ENCODE measurements at regions not wholly inside any gene's neighbourhood (a gene's known extent, or its start where the extent isn't known, plus 50 kb on each side); places are given as distances from the start of the nearest gene placed in this dataset.

- TF ChIP-seq ZNF707 (tag by site-specific recombination; IDR thresholded peaks at IDR 0.05) = no peak
- TF ChIP-seq ZNF335 (tag by site-specific recombination; conservative IDR thresholded peaks at IDR 0.05) = no peak
- TF ChIP-seq ZNF76 (tag by site-specific recombination; IDR thresholded peaks at IDR 0.05; ENCODE audit: borderline replicate concordance, low read depth) = no peak
- no peak for TF ChIP-seq ZNF146 (tag by site-specific recombination; IDR thresholded peaks at IDR 0.05)
- no peak for TF ChIP-seq TCF7L2 (IDR thresholded peaks at IDR 0.05; ENCODE audit: borderline replicate concordance, low read depth, low read length)
- TF ChIP-seq ZNF311 (tag by site-specific recombination; IDR thresholded peaks at IDR 0.05; ENCODE audit: borderline replicate concordance) = no peak
- no peak for TF ChIP-seq ZNF692 (tag by site-specific recombination; IDR thresholded peaks at IDR 0.05)
- TF ChIP-seq ZNF280D (tag by site-specific recombination; IDR thresholded peaks at IDR 0.05) = no peak
- H3K36me3 ChIP-seq (ENCODE audit: control insufficient read depth in 2 of 2, insufficient read depth in 1 of 2, low read length in 2 of 2) = no peaks in the 10 kb centered on the region
- CTCF ChIA-PET = no interaction called here
- peaks cover 3% of the 10 kb centered on the region; the same call in 1 of the 2 replicates for H3K4me1 ChIP-seq (ENCODE audit: control insufficient read depth, insufficient read depth, low read length)
- H3K9me3 ChIP-seq (ENCODE audit: control insufficient read depth, insufficient read depth, low read depth, low read length) = no peaks in the 10 kb centered on the region
- H3K4me3 ChIP-seq (ENCODE audit: low read depth, low read length) = no peak overlapping the region
- H3K27ac ChIP-seq (ENCODE audit: extremely low read depth, low read depth, low read length) = no peak overlapping the region
- POLR2A ChIA-PET = interaction anchor here (0.6 kb wide), 2 partner anchors 170 to 1297 kb away, joined by 5 to 6 read pairs; no protein-coding TSS in a partner anchor
Measured at GRCh38 chr10:85280014-85280413, 951.6 kb downstream of the CCSER2 start.

- Histone ChIP-seq H3K27ac (ENCODE audit: extremely low read depth, low read depth, low read length) (no peak overlapping the region), H3K9me3 (ENCODE audit: control insufficient read depth, insufficient read depth, low read depth, low read length) (no peaks in the 10 kb centered on the region), H3K36me3 (ENCODE audit: control insufficient read depth in 2 of 2, insufficient read depth in 1 of 2, low read length in 2 of 2) (no peaks in the 10 kb centered on the region), H3K4me1 (ENCODE audit: control insufficient read depth, insufficient read depth, low read length) (peaks cover 3% of the 10 kb centered on the region; the same call in 1 of the 2 replicates), H3K4me3 (ENCODE audit: low read depth, low read length) (no peak overlapping the region)
- POLR2A ChIA-PET = no interaction called here
- CTCF ChIA-PET = interaction anchor here (0.6 kb wide), 1 partner anchor 34 kb away, joined by 4 read pairs; no protein-coding TSS in a partner anchor
- TF ChIP-seq PRDM10 (tag by site-specific recombination; IDR thresholded peaks at IDR 0.05) (no peak), ZNF221 (tag by site-specific recombination; IDR thresholded peaks at IDR 0.05; ENCODE audit: borderline replicate concordance) (no peak), ZEB2 (tag by site-specific recombination; IDR thresholded peaks at IDR 0.05) (no peak)
Measured at GRCh38 chr10:85284778-85285770, 956.7 kb downstream of the CCSER2 start.
